Left forelimb (tissue), 1 donor: ENCODE measurements at regions not wholly inside any gene's neighbourhood (a gene's known extent, or its start where the extent isn't known, plus 50 kb on each side); places are given as distances from the start of the nearest gene placed in this dataset.
A peak's percentile ranks its signal among the peaks of the same experiment; 100 is the strongest.
"Not testable (repeated sequence)": the region's sequence is repeated elsewhere in the genome, so short reads cannot be mapped to it uniquely, and the experiment has no call there.

Experiments
- DNase-seq: peaks from one replicate; pipeline ENCODE4 v3.0.0-alpha.2; 2018; ENCODE audit warnings: low spot score

GRCh38 chr4:3932734-3933133, 166.5 kb downstream of the ADRA2C start:
- not testable (repeated sequence) for DNase-seq

- not testable (repeated sequence) for DNase-seq
These were observed 169.2 kb downstream of the ADRA2C start for GRCh38 chr4:3935406-3935805.

GRCh38 chr4:3936184-3936583, 170.0 kb downstream of the ADRA2C start:
- DNase-seq, result no peak

GRCh38 chr4:3937849-3938562, 171.8 kb downstream of the ADRA2C start:
- not testable (repeated sequence) for DNase-seq

GRCh38 chr4:3938676-3939075, 172.5 kb downstream of the ADRA2C start:
- not testable (repeated sequence) for DNase-seq

- DNase-seq, result not testable (repeated sequence)
These were observed 173.9 kb downstream of the ADRA2C start for GRCh38 chr4:3939954-3940591.

- DNase-seq, result not testable (repeated sequence)
These were observed 175.7 kb downstream of the ADRA2C start for GRCh38 chr4:3941735-3942522.

- DNase-seq, result not testable (repeated sequence)
These were observed 176.4 kb downstream of the ADRA2C start for GRCh38 chr4:3942569-3942971.

GRCh38 chr4:3943051-3943450, 176.9 kb downstream of the ADRA2C start:
- DNase-seq, result not testable (repeated sequence)

- no peak for DNase-seq
These were observed 179.5 kb downstream of the ADRA2C start for GRCh38 chr4:3945511-3946290.

GRCh38 chr4:3946553-3946952, 180.4 kb downstream of the ADRA2C start:
- not testable (repeated sequence) for DNase-seq

- DNase-seq, result not testable (repeated sequence)
These were observed 181.6 kb downstream of the ADRA2C start for GRCh38 chr4:3947761-3948160.

GRCh38 chr4:3948210-3948609, 182.0 kb downstream of the ADRA2C start:
- DNase-seq, result not testable (repeated sequence)

GRCh38 chr4:3949916-3950315, 183.7 kb downstream of the ADRA2C start:
- DNase-seq, result not testable (repeated sequence)

GRCh38 chr4:3952443-3953139, 186.4 kb downstream of the ADRA2C start:
- not testable (repeated sequence) for DNase-seq

- not testable (repeated sequence) for DNase-seq
These were observed 186.9 kb downstream of the ADRA2C start for GRCh38 chr4:3953140-3953489.

- not testable (repeated sequence) for DNase-seq
These were observed 188.5 kb downstream of the ADRA2C start for GRCh38 chr4:3954540-3955320.

- DNase-seq, result peak; percentile 99
These were observed 189.4 kb downstream of the ADRA2C start for GRCh38 chr4:3955321-3956164.

GRCh38 chr4:3956165-3956867, 190.1 kb downstream of the ADRA2C start:
- DNase-seq, result not testable (repeated sequence)
